GM12864 (cell line): ENCODE measurements at regions not wholly inside any gene's neighbourhood (a gene's known extent, or its start where the extent isn't known, plus 50 kb on each side); places are given as distances from the start of the nearest gene placed in this dataset.

ENCODE experiments used
- DNase-seq: peaks from one replicate; pipeline ENCODE4 v3.0.0-alpha.2; 2011; ENCODE audit warnings: low read depth
- H3K4me3 ChIP-seq: 2 replicates; pipeline ENCODE4 v1.5.1; 2011; ENCODE audit warnings: mild to moderate bottlenecking, low read depth, low read length, control low read depth
- TF ChIP-seq, protein P1 (sequence below): IDR thresholded peaks from 2 replicates; pipeline ENCODE4 v1.5.1; 2011; ENCODE audit warnings: low read depth, mild to moderate bottlenecking, moderate library complexity, low read length, control low read depth, inconsistent platforms; ENCODE audit errors: missing control alignments

DNA sequence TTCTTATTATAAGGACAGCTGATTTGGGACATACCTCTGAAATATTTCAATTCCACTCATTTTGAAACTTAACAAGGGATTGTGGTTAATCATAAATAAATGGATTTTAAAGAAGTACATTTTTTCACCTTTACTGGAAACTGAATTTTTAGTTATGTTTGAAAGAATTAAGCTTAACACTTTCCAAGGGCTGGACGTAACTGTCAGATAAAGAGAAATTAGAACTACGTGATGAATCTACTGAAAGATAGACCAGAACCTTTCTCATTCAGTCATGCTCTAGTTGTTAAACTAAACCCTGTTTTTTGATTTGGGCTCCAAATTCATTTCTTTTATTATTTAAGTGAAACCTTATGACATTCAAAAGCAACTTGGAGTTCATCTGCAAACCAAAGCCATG lies 1892.1 kb upstream of the SEL1L start:
- TF ChIP-seq, protein P1, sequence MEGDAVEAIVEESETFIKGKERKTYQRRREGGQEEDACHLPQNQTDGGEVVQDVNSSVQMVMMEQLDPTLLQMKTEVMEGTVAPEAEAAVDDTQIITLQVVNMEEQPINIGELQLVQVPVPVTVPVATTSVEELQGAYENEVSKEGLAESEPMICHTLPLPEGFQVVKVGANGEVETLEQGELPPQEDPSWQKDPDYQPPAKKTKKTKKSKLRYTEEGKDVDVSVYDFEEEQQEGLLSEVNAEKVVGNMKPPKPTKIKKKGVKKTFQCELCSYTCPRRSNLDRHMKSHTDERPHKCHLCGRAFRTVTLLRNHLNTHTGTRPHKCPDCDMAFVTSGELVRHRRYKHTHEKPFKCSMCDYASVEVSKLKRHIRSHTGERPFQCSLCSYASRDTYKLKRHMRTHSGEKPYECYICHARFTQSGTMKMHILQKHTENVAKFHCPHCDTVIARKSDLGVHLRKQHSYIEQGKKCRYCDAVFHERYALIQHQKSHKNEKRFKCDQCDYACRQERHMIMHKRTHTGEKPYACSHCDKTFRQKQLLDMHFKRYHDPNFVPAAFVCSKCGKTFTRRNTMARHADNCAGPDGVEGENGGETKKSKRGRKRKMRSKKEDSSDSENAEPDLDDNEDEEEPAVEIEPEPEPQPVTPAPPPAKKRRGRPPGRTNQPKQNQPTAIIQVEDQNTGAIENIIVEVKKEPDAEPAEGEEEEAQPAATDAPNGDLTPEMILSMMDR = no peak
- no peak overlapping the region for H3K4me3 ChIP-seq
- DNase-seq = no peak

GRCh38 chr14:83433618-83434017 lies 1900.0 kb upstream of the SEL1L start:
- no peak overlapping the region for H3K4me3 ChIP-seq
- TF ChIP-seq, protein P1 = no peak
- DNase-seq = no peak

- no peak overlapping the region for H3K4me3 ChIP-seq
- DNase-seq = no peak
- TF ChIP-seq, protein P1 = no peak
These were observed 1908.1 kb upstream of the SEL1L start for GRCh38 chr14:83441801-83442200.

- TF ChIP-seq, protein P1 = no peak
- no peak for DNase-seq
- no peak overlapping the region for H3K4me3 ChIP-seq
These were observed 1921.9 kb upstream of the SEL1L start for GRCh38 chr14:83455561-83455960.

GRCh38 chr14:83461521-83461920 lies 1927.9 kb upstream of the SEL1L start:
- TF ChIP-seq, protein P1 = no peak
- no peak overlapping the region for H3K4me3 ChIP-seq
- no peak for DNase-seq

GRCh38 chr14:83462759-83463158 lies 1929.1 kb upstream of the SEL1L start:
- TF ChIP-seq, protein P1 = no peak
- DNase-seq = no peak
- H3K4me3 ChIP-seq = no peak overlapping the region

DNA sequence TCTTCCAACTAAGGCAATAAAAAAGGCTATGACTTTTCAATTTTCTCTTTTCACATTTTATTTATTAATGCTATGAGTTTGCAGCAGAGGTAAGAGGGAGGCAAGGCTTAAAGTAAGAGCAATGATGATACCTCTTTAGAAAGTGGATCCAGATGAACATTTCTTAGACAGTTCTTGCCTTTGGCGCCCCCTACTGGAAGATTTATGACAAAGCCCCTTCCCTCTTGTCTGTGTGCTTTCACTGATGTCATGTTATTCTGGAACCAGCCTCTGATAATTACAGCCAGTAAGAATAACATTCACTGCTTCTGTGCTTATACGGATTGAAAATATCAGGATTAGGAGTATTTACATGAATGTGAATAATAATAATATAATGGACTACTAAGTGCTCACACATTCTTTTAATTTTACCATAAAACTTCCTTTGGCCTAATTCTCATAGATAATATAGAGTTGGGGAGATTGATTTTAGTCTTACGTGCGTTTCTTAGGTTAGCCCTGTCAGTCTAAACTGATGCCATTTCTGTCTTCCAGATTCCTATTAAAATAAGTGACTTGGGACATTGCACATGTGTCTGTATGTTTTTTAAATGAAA lies 1929.9 kb upstream of the SEL1L start:
- DNase-seq = no peak
- no peak overlapping the region for H3K4me3 ChIP-seq
- TF ChIP-seq, protein P1 = peak; percentile 44
